Thymus (tissue), 11 donors: ENCODE measurements at regions not wholly inside any gene's neighbourhood (a gene's known extent, or its start where the extent isn't known, plus 50 kb on each side); places are given as distances from the start of the nearest gene placed in this dataset.
"Not testable (repeated sequence)": the region's sequence is repeated elsewhere in the genome, so short reads cannot be mapped to it uniquely, and the experiment has no call there.

ENCODE experiments used
- DNase-seq, 9 donors: peaks; one replicate each; pipeline ENCODE4 v3.0.0-alpha.2; 2013; ENCODE audit warnings: low spot score in 9 of 9, low read depth in 6 of 9, missing footprints in 1 of 9
- H3K27ac ChIP-seq, 2 donors: one replicate each; pipeline ENCODE4 v1.5.1; 2013; ENCODE audit warnings: control low read depth in 1 of 2, low read depth in 1 of 2, low read length in 1 of 2, mild to moderate bottlenecking in 1 of 2, moderate library complexity in 1 of 2
- H3K27me3 ChIP-seq, 2 donors: one replicate each; pipeline ENCODE4 v1.5.1; 2013; ENCODE audit warnings: low read length in 1 of 2; ENCODE audit not compliant: control insufficient read depth in 2 of 2, insufficient read depth in 1 of 2
- H3K36me3 ChIP-seq, 2 donors: one replicate each; pipeline ENCODE4 v1.5.1; 2013; ENCODE audit warnings: low read length in 1 of 2, mild to moderate bottlenecking in 1 of 2, moderate library complexity in 1 of 2; ENCODE audit not compliant: control insufficient read depth in 2 of 2, insufficient read depth in 2 of 2
- H3K4me1 ChIP-seq, 2 donors: one replicate each; pipeline ENCODE4 v1.5.1; 2013; ENCODE audit warnings: low read length in 2 of 2; ENCODE audit not compliant: control insufficient read depth in 2 of 2, insufficient read depth in 2 of 2
- H3K4me3 ChIP-seq, 2 donors: one replicate each; pipeline ENCODE4 v1.5.1; 2013; ENCODE audit warnings: low read length in 2 of 2, control low read depth in 1 of 2, mild to moderate bottlenecking in 1 of 2
- H3K9me3 ChIP-seq, 2 donors: one replicate each; pipeline ENCODE4 v1.5.1; 2013; ENCODE audit warnings: low read length in 1 of 2, mild to moderate bottlenecking in 1 of 2; ENCODE audit not compliant: control insufficient read depth in 2 of 2, insufficient read depth in 1 of 2
- WGBS: extraction: QIAGEN DNeasy Blood & Tissue Kit; methylation state at CpG from one replicate; pipeline ENCODE4 v1.1.7; 2013; 5-methylcytosine and 5-hydroxymethylcytosine counted together
- donor health status: healthy.

DNA sequence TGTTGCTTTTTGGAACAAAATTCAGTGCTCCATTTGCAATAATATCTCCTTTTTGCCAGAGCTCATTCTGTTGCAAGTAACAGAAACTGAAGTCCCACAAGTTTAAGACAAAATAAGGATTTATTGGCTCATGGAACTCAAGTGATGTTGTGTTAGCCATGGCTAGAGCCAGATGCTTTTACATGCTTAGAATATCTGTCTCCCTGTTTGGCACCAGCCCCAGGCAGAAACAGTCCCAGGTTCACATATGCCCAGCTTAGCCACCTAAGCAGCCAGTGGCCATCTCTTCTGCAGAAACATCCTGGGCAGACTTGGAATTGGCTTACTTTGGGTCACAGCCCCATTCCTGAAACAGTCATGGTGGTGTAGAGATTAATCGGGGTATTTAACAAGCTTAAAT is 540.9 kb upstream of the SGCD start:
- no peak for DNase-seq
- Histone ChIP-seq H3K27ac (no peak overlapping the region), H3K27me3 (no peaks in the 10 kb centered on the region), H3K36me3 (no peaks in the 10 kb centered on the region), H3K9me3 (no peaks in the 10 kb centered on the region), H3K4me3 (no peak overlapping the region), H3K4me1 (no peaks in the 10 kb centered on the region)
- WGBS: 89% methylated on average over 1 of the region's 1 CpG

DNA sequence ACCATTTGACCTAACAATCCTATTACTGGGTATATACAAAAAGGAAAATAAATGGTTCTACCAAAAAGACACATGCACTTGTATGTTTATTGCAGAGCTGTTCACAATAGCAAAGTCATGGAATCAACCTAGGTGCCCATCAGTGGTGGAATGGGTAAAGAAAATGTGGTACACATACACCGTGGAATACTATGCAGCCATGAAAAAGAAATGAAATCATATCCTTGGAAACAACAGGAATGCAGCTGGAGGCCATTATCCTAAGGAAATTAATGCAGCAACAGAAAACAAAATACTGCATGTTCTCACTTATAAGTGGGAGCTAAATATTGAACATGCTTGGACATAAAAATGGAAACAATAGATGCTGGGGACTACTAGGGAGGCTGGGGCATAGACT is 534.1 kb upstream of the SGCD start:
- Histone ChIP-seq H3K27me3 (no peaks in the 10 kb centered on the region), H3K4me1 (no peaks in the 10 kb centered on the region), H3K9me3 (no peaks in the 10 kb centered on the region), H3K27ac (no peak overlapping the region), H3K36me3 (no peaks in the 10 kb centered on the region), H3K4me3 (no peak overlapping the region)
- no peak for DNase-seq
- WGBS: 88% methylated on average over 1 of the region's 1 CpG

DNA sequence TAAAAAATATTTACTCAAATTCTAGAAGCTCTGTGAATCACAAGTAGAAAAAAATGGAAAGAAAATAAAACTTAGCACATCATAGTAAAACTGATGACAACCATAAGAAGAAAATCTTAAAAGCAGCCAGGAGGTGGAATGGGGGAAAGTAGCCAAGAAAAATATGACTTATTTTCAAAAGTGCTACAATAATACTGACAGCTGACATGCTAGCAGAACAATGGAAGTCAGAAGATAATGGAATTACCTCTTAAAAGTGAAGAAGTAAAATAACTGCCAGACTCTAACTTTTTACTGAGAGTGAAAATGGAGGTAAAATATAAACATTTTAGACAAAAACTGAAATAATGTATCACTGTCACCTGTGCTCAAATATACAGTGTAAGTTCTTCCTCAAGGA is 532.2 kb upstream of the SGCD start:
- Histone ChIP-seq H3K27ac (no peak overlapping the region), H3K4me1 (no peaks in the 10 kb centered on the region), H3K36me3 (no peaks in the 10 kb centered on the region), H3K27me3 (no peaks in the 10 kb centered on the region), H3K9me3 (no peaks in the 10 kb centered on the region), H3K4me3 (no peak overlapping the region)
- no peak for DNase-seq

DNA sequence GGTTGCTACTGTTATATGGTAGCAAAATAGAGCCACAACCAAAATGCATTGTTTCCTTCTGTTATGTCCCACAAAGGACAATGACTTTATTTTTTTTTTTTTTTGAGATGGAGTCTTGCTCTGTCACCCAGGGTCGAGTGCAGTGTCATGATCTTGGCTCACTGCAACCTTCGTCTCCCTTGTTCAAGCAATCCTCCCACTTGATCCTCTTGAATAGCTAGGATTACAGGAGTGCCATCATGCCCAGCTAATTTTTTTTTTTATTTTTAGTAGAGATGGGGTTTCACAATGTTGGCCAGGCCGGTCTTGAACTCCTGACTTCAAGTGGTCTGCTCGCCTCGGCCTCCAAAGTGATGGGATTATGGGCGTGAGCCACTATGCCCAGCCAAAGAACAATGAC is 527.7 kb upstream of the SGCD start:
- DNase-seq: no peak
- no peaks in the 10 kb centered on the region for H3K36me3 ChIP-seq
- WGBS: 88% methylated on average over 6 of the region's 6 CpGs
- no peak overlapping the region for H3K27ac ChIP-seq
- H3K27me3 ChIP-seq: no peaks in the 10 kb centered on the region
- no peaks in the 10 kb centered on the region for H3K4me1 ChIP-seq
- H3K9me3 ChIP-seq: no peaks in the 10 kb centered on the region
- no peak overlapping the region for H3K4me3 ChIP-seq

DNA sequence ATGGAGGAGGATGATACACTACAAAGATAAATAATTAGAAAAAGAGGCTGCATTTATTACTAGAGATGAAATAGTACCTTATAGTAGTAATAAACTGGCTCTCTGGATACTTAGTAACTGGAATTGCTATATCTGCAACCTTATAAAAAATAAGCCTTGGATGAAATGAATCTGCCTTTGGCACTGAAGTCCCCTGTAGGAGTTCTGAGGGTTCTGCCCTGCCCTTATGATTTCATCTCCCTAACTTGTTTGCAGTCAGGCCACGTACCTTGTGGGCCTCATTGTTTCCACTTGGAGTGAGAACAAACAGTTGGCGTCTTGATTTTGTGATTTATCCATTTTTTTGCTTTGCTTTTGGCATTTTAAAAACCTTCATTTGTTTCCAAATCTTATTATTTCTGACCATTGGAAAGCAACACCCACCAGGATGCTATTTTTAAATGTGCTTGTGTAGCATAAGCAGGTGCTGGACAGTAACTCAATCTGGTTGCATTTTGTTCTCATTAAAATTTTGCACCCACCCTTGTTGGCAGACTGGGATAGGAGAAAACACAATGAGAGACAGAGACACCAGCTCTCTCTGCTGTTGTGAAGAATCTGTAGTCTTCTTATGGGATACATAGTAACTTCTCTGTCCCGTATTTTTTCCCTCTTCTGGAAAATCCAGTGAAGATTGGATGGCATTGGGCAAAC is 518.9 kb upstream of the SGCD start:
- no peaks in the 10 kb centered on the region for H3K27me3 ChIP-seq
- H3K9me3 ChIP-seq: no peaks in the 10 kb centered on the region
- no peak overlapping the region for H3K27ac ChIP-seq
- DNase-seq: no peak
- H3K4me3 ChIP-seq: no peak overlapping the region
- no peaks in the 10 kb centered on the region for H3K4me1 ChIP-seq
- H3K36me3 ChIP-seq: no peaks in the 10 kb centered on the region
- WGBS: 86% methylated on average over 3 of the region's 3 CpGs

DNA sequence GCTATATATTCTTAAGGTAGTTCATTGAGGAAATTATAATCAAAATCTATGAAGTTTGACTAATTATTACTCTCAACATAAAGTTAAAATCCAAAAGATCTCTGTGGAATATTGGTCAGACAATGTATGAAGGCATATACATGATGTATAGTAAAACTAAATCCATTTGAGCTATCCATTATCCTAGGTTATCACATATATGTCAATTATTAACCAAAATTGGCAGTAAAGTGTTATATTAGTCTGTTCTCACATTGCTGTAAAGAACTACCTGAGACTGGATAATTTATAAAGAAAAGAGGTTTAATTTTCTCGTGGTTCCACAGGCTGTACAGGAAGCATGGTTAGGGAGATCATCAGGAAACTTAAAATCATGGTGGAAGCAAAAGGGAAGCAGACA is 511.7 kb upstream of the SGCD start:
- no peak for DNase-seq
- WGBS: 22% methylated on average over 1 of the region's 1 CpG

DNA sequence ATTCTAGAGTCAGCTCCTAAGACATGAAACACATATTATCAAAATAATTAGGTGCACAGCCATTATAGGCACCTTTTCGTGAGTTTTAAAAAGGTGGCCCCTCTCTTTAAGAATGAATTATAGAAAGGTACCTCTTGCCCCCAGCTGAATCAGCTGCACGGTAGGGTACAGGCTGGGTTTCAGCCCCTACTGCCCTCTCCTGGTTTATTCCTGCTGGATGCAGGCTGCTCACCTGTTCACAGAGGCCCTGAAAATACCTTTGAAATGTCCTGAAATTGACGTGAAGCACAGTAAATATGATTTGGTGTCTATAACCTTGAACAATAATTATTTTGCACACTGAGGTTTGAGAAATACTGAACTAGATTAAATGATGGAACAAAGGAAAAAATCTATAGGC is 504.8 kb upstream of the SGCD start:
- H3K4me3 ChIP-seq: no peak overlapping the region
- no peaks in the 10 kb centered on the region for H3K4me1 ChIP-seq
- DNase-seq: no peak
- 61% methylated on average over 3 of the region's 3 CpGs for WGBS
- H3K36me3 ChIP-seq: no peaks in the 10 kb centered on the region
- H3K27ac ChIP-seq: no peak overlapping the region
- H3K9me3 ChIP-seq: no peaks in the 10 kb centered on the region
- no peaks in the 10 kb centered on the region for H3K27me3 ChIP-seq

More for the DNA sequence above, 511.7 kb upstream of the SGCD start:
- Histone ChIP-seq H3K4me1 (no peaks in the 10 kb centered on the region), H3K4me3 (no peak overlapping the region), H3K27ac (no peak overlapping the region), H3K27me3 (no peaks in the 10 kb centered on the region), H3K36me3 (no peaks in the 10 kb centered on the region), H3K9me3 (no peaks in the 10 kb centered on the region)

DNA sequence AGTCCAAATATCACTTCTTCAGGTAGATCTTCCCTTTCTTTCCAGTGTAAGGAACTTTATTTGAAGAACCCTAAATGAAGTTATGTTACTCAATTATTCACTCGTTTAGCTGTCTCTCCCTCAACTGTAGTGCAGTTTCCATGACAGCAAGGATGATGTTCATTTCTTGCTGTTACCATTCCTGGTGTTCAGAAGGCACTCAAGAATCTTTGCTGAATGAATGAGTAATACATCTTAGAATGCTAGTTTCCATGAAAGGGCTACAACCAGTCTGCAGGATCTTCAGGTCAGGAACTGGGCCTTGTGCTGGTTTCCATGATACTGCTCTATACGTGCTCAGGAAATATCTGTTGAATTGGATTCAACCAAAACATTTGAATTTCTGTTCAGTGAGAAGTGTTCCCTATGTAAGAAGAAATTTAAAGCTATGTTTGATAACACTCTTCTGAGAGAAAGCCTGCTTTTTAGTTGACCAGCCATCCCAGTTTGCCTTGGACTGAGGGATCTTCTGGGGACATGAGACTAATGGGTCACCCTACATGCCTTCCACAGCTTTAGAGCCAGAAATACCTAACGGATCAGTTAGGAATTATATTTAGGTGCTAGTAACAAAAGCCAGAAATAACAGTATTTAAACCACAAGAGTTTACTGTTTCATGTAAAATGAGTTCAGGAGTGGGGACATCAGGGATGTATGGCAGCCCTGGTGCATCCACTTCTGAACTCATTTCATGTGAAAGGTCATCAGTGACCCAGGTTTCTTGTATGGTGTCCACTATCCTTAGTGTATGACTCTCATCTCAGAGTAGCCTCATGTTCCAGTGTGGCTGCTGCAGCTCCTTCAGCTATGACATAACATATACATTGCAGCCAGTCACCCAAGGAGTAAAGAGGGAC is 500.1 kb upstream of the SGCD start:
- Histone ChIP-seq H3K36me3 (no peaks in the 10 kb centered on the region), H3K4me1 (no peaks in the 10 kb centered on the region), H3K9me3 (no peaks in the 10 kb centered on the region), H3K27ac (no peak overlapping the region), H3K4me3 (no peak overlapping the region), H3K27me3 (no peaks in the 10 kb centered on the region)
- WGBS: 92% methylated on average over 3 of the region's 3 CpGs
- no peak for DNase-seq

DNA sequence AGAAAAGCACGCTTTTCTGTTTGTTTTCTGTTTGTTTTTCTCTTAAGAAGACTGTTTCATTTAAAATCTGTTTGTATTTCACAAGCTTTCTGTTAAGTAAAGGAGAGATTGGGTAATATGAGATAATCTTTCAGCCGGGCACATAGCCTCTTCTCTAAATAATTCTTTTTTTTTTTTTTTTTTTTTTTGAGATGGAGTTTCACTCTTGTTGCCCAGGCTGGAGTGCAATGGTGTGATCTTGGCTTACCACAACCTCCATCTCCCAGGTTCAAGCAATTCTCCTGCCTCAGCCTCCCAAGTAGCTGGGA is 499.5 kb upstream of the SGCD start:
- H3K27me3 ChIP-seq, DNase-seq, H3K36me3 ChIP-seq, H3K4me1 ChIP-seq, H3K27ac ChIP-seq, H3K9me3 ChIP-seq, H3K4me3 ChIP-seq: not testable (repeated sequence)
- WGBS: 82% methylated on average over 2 of the region's 2 CpGs
